ENCODE measurements at regions not wholly inside any gene's neighbourhood (a gene's known extent, or its start where the extent isn't known, plus 50 kb on each side); places are given as distances from the start of the nearest gene placed in this dataset.

- Histone ChIP-seq H3K4me1 (ENCODE audit: control insufficient read depth in 1 of 2, insufficient read depth in 2 of 2, low read length in 2 of 2) (no peaks in the 10 kb centered on the region), H3K9ac (ENCODE audit: low read length) (no peak overlapping the region), H3K27ac (ENCODE audit: low read depth, low read length) (no peak overlapping the region), H3K36me3 (ENCODE audit: control insufficient read depth in 1 of 2, insufficient read depth in 2 of 2, low read length in 2 of 2) (no peaks in the 10 kb centered on the region), H3K9me2 (ENCODE audit: insufficient read depth) (no peaks in the 10 kb centered on the region), H3K4me2 (ENCODE audit: low read length) (no peak overlapping the region), H3K27me3 (ENCODE audit: insufficient read depth, low read length) (no peaks in the 10 kb centered on the region), H3K9me3 (ENCODE audit: control insufficient read depth in 1 of 2, insufficient read depth in 1 of 2, low read depth in 1 of 2, low read length in 2 of 2) (no peaks in the 10 kb centered on the region; a peak in 1 of 4 replicates), H4K20me1 (ENCODE audit: insufficient read depth) (no peaks in the 10 kb centered on the region), H3K79me2 (ENCODE audit: insufficient read depth, low read length) (no peaks in the 10 kb centered on the region), H2AFZ (ENCODE audit: low read depth, low read length, poor library complexity, severe bottlenecking) (no peak overlapping the region), H3K4me3 (replicated peaks in 1 of 2; ENCODE audit: low read depth in 1 of 2, low read length in 2 of 2) (no peak overlapping the region)
- DNase-seq (ENCODE audit: low read depth, low spot score), result no peak
- no TSS peak for BruUV-seq (replicated peaks)
- ChIA-PET CTCF (no interaction called here), RAD21 (ENCODE audit: low non-redundant PET in 1 of 2, low total read pairs in 2 of 2, uncharacterized antibody in 2 of 2, unreplicated experiment in 2 of 2) (no interaction called here), POLR2A (no interaction called here)
- ATAC-seq, result no peak
- TF ChIP-seq ZNF274 (IDR thresholded peaks at IDR 0.05; ENCODE audit: low read depth, low read length), result no peak
- no peak for TF ChIP-seq ELF1 (IDR thresholded peaks at IDR 0.05; ENCODE audit: borderline replicate concordance, low read depth)
- TF ChIP-seq REST (IDR thresholded peaks at IDR 0.05; ENCODE audit: low read depth), result no peak
- TF ChIP-seq MAX (IDR thresholded peaks at IDR 0.05), result no peak
- TF ChIP-seq ATF3 (IDR thresholded peaks at IDR 0.05), result no peak
- intact Hi-C loops (cut with micrococcal nuclease), result no loop called here
Measured at GRCh38 chr5:67481362-67481761, 284.8 kb upstream of the CD180 start.

- ATAC-seq (no peak), DNase-seq (ENCODE audit: low read depth, low spot score) (no peak)
- Histone ChIP-seq H3K4me1 (ENCODE audit: control insufficient read depth in 1 of 2, insufficient read depth in 2 of 2, low read length in 2 of 2) (no peaks in the 10 kb centered on the region), H3K27me3 (ENCODE audit: insufficient read depth, low read length) (no peaks in the 10 kb centered on the region), H4K20me1 (ENCODE audit: insufficient read depth) (no peaks in the 10 kb centered on the region), H3K36me3 (ENCODE audit: control insufficient read depth in 1 of 2, insufficient read depth in 2 of 2, low read length in 2 of 2) (no peaks in the 10 kb centered on the region), H3K79me2 (ENCODE audit: insufficient read depth, low read length) (no peaks in the 10 kb centered on the region), H3K9ac (ENCODE audit: low read length) (no peak overlapping the region), H3K4me3 (replicated peaks in 1 of 2; ENCODE audit: low read depth in 1 of 2, low read length in 2 of 2) (no peak overlapping the region), H3K9me2 (ENCODE audit: insufficient read depth) (no peaks in the 10 kb centered on the region), H3K9me3 (ENCODE audit: control insufficient read depth in 1 of 2, insufficient read depth in 1 of 2, low read depth in 1 of 2, low read length in 2 of 2) (no peaks in the 10 kb centered on the region), H2AFZ (ENCODE audit: low read depth, low read length, poor library complexity, severe bottlenecking) (no peak overlapping the region), H3K4me2 (ENCODE audit: low read length) (no peak overlapping the region), H3K27ac (ENCODE audit: low read depth, low read length) (no peak overlapping the region)
- intact Hi-C loops (cut with micrococcal nuclease), result no loop called here
- TF ChIP-seq ATF3 (IDR thresholded peaks at IDR 0.05), result no peak
- TF ChIP-seq SP1 (IDR thresholded peaks at IDR 0.05; ENCODE audit: low read depth), result no peak
- TF ChIP-seq EGR1 (IDR thresholded peaks at IDR 0.05; ENCODE audit: low read depth), result no peak
- TF ChIP-seq MAX (IDR thresholded peaks at IDR 0.05), result no peak
- no peak for TF ChIP-seq JUND (IDR thresholded peaks at IDR 0.05)
- RAD21 ChIA-PET (ENCODE audit: low non-redundant PET in 1 of 2, low total read pairs in 2 of 2, uncharacterized antibody in 2 of 2, unreplicated experiment in 2 of 2), result no interaction called here
- CTCF ChIA-PET, result no interaction called here
- no TSS peak for BruUV-seq (replicated peaks)
- POLR2A ChIA-PET, result no interaction called here
Measured at GRCh38 chr5:67478337-67478736, 281.7 kb upstream of the CD180 start.
